ENCODE measurements at regions not wholly inside any gene's neighbourhood (a gene's known extent, or its start where the extent isn't known, plus 50 kb on each side); places are given as distances from the start of the nearest gene placed in this dataset.

- no peak overlapping the region for H3K4me3 ChIP-seq (ENCODE audit: low read depth in 1 of 2, low read length in 1 of 2)
- H3K27ac ChIP-seq: no peak overlapping the region
- no peaks in the 10 kb centered on the region for H3K36me3 ChIP-seq
- no peaks in the 10 kb centered on the region for H3K4me1 ChIP-seq (ENCODE audit: control insufficient read depth in 1 of 2, insufficient read depth in 1 of 2, low read depth in 1 of 2, low read length in 1 of 2)
- H3K9me3 ChIP-seq: no peaks in the 10 kb centered on the region
- TF ChIP-seq, protein P1, sequence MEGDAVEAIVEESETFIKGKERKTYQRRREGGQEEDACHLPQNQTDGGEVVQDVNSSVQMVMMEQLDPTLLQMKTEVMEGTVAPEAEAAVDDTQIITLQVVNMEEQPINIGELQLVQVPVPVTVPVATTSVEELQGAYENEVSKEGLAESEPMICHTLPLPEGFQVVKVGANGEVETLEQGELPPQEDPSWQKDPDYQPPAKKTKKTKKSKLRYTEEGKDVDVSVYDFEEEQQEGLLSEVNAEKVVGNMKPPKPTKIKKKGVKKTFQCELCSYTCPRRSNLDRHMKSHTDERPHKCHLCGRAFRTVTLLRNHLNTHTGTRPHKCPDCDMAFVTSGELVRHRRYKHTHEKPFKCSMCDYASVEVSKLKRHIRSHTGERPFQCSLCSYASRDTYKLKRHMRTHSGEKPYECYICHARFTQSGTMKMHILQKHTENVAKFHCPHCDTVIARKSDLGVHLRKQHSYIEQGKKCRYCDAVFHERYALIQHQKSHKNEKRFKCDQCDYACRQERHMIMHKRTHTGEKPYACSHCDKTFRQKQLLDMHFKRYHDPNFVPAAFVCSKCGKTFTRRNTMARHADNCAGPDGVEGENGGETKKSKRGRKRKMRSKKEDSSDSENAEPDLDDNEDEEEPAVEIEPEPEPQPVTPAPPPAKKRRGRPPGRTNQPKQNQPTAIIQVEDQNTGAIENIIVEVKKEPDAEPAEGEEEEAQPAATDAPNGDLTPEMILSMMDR (IDR thresholded peaks at IDR 0.05): no peak
- H3K27me3 ChIP-seq: no peaks in the 10 kb centered on the region
Observed at GRCh38 chr2:129737660-129738527, 241.6 kb upstream of the RAB6C start.

DNA sequence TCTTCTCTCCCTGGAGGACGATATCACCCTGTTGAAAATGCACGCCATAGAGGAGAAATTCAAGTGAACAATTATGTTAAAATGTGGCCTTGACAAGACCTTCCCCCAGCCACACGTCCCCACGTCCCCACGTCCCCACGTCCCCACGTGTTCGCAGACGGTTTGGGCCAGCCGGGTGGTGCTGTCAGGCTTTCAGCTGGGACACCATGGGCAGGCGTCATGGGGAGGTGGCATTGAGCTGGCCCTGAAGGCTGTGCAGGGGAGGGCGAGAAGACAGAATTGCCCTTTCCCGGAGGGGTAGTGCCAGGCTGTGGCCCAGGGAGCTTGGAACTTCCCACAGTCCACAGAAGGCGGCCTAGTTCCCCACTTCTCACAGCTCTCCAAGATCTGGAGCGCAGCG is 240.7 kb upstream of the RAB6C start:
- Histone ChIP-seq H3K27ac (no peak overlapping the region), H3K4me3 (ENCODE audit: low read depth in 1 of 2, low read length in 1 of 2) (no peak overlapping the region), H3K36me3 (no peaks in the 10 kb centered on the region), H3K27me3 (no peaks in the 10 kb centered on the region), H3K4me1 (ENCODE audit: control insufficient read depth in 1 of 2, insufficient read depth in 1 of 2, low read depth in 1 of 2, low read length in 1 of 2) (no peaks in the 10 kb centered on the region), H3K9me3 (no peaks in the 10 kb centered on the region)
- TF ChIP-seq, protein P1 (IDR thresholded peaks at IDR 0.05): no peak

GRCh38 chr2:129740504-129740903 is 239.0 kb upstream of the RAB6C start:
- Histone ChIP-seq H3K9me3 (no peaks in the 10 kb centered on the region), H3K36me3 (no peaks in the 10 kb centered on the region), H3K4me1 (ENCODE audit: control insufficient read depth in 1 of 2, insufficient read depth in 1 of 2, low read depth in 1 of 2, low read length in 1 of 2) (no peaks in the 10 kb centered on the region), H3K27me3 (no peaks in the 10 kb centered on the region), H3K27ac (no peak overlapping the region), H3K4me3 (ENCODE audit: low read depth in 1 of 2, low read length in 1 of 2) (no peak overlapping the region)
- TF ChIP-seq, protein P1 (IDR thresholded peaks at IDR 0.05): no peak

GRCh38 chr2:129741165-129741564 is 238.3 kb upstream of the RAB6C start:
- no peak overlapping the region for H3K27ac ChIP-seq
- H3K4me3 ChIP-seq (ENCODE audit: low read depth in 1 of 2, low read length in 1 of 2): no peak overlapping the region

DNA sequence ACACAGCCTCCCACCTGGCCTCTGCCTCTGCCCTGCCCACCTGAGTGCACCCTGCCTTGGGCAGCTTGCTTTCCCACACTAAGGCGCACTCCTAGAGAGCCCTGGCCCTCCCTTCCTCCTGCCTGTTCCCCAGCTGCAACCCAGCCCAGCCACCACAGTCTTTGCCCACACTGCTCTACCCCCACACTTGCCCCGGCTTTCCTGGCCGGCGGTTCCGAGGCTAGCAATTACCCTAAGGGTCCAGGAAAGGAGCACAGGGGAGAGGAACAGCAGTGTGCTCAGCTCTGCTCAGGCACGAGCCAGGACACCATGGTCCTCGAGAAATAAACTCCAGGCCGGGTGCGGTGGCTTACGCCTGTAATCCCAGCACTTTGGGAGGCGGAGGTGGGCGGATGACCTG is 237.8 kb upstream of the RAB6C start:
- Histone ChIP-seq H3K27me3 (no peaks in the 10 kb centered on the region), H3K36me3 (no peaks in the 10 kb centered on the region), H3K4me1 (ENCODE audit: control insufficient read depth in 1 of 2, insufficient read depth in 1 of 2, low read depth in 1 of 2, low read length in 1 of 2) (no peaks in the 10 kb centered on the region), H3K9me3 (no peaks in the 10 kb centered on the region), H3K4me3 (ENCODE audit: low read depth in 1 of 2, low read length in 1 of 2) (no peak overlapping the region), H3K27ac (no peak overlapping the region)
- TF ChIP-seq, protein P1 (IDR thresholded peaks at IDR 0.05): no peak

More at GRCh38 chr2:129741165-129741564, 238.3 kb upstream of the RAB6C start:
- H3K27me3 ChIP-seq: no peaks in the 10 kb centered on the region
- TF ChIP-seq, protein P1 (IDR thresholded peaks at IDR 0.05): no peak
- H3K36me3 ChIP-seq: no peaks in the 10 kb centered on the region
- no peaks in the 10 kb centered on the region for H3K4me1 ChIP-seq (ENCODE audit: control insufficient read depth in 1 of 2, insufficient read depth in 1 of 2, low read depth in 1 of 2, low read length in 1 of 2)
- H3K9me3 ChIP-seq: no peaks in the 10 kb centered on the region
